Suprapubic skin (tissue), 4 donors: ENCODE measurements at regions not wholly inside any gene's neighbourhood (a gene's known extent, or its start where the extent isn't known, plus 50 kb on each side); places are given as distances from the start of the nearest gene placed in this dataset.

Experiments
- DNase-seq, 2 donors: peaks; one replicate each; pipeline ENCODE4 v3.0.0-alpha.2; 2019; ENCODE audit warnings: low spot score in 2 of 2
- H3K27ac ChIP-seq: fragments of 200-600 bp; sonication (generic); one replicate; pipeline ENCODE4 v1.5.1; 2019
- H3K27me3 ChIP-seq: fragments of 200-600 bp; sonication (generic); one replicate; pipeline ENCODE4 v1.5.1; 2019
- H3K36me3 ChIP-seq: fragments of 200-600 bp; sonication (generic); one replicate; pipeline ENCODE4 v1.5.1; 2019
- H3K4me1 ChIP-seq: fragments of 200-600 bp; sonication (generic); one replicate; pipeline ENCODE4 v1.5.1; 2019
- H3K4me3 ChIP-seq: fragments of 200-600 bp; sonication (generic); one replicate; pipeline ENCODE4 v1.5.1; 2019; ENCODE audit warnings: mild to moderate bottlenecking
- H3K9me3 ChIP-seq: fragments of 200-600 bp; sonication (generic); one replicate; pipeline ENCODE4 v1.5.1; 2019
- CTCF ChIP-seq, 2 donors: fragments of 200-600 bp in 1 of 2; fragments of 450-650 bp in 1 of 2; sonication (generic) in 1 of 2; IDR thresholded peaks; one replicate each; pipeline ENCODE4 v1.5.1; 2016 to 2019; ENCODE audit warnings: antibody characterized with exemption in 2 of 2, mild to moderate bottlenecking in 1 of 2, moderate library complexity in 1 of 2
- EP300 ChIP-seq: sonication (generic); formaldehyde crosslinking; IDR thresholded peaks from one replicate; pipeline ENCODE4 v1.6.1; 2017; ENCODE audit warnings: antibody characterized with exemption
- POLR2A ChIP-seq, 2 donors: fragments of 450-650 bp; IDR thresholded peaks; one replicate each; pipeline ENCODE4 v1.6.1; 2017; ENCODE audit warnings: antibody characterized with exemption in 2 of 2, mild to moderate bottlenecking in 2 of 2, moderate library complexity in 2 of 2
- POLR2AphosphoS5 ChIP-seq, 3 donors: sonication (generic); formaldehyde crosslinking; IDR thresholded peaks; one replicate each; pipeline ENCODE4 v1.6.1; 2017; ENCODE audit warnings: antibody characterized with exemption in 3 of 3
- WGBS: methylation state at CpG from one replicate; pipeline ENCODE4 v1.1.5; 2018; 5-methylcytosine and 5-hydroxymethylcytosine counted together

DNA sequence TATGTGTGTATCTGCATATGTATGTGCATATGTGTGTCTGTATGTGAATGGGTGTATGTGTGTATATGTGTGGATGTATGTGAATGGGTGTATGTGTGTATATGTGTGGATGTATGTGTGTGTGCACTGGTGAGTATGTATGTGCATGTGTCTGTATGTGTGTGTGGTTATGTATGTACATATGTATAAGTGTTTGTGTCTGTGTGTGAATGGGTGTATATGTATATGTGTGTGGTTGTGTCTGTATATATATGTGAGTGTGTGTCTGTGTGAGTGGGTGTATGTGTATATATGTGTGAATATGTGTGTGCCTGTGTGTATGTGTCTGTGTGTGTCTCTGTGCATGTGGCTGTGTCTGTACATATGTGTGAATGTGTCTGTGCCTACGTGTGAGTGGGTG lies 748.4 kb upstream of the HS6ST1 start:
- WGBS = 88% methylated on average over 1 of the region's 1 CpG
- Histone ChIP-seq H3K36me3 (no peaks in the 10 kb centered on the region), H3K9me3 (no peaks in the 10 kb centered on the region), H3K4me3 (no peak overlapping the region), H3K27ac (no peak overlapping the region), H3K4me1 (no peaks in the 10 kb centered on the region), H3K27me3 (no peaks in the 10 kb centered on the region)
- DNase-seq = no peak
- TF ChIP-seq CTCF (IDR thresholded peaks at IDR 0.05) (no peak), POLR2AphosphoS5 (IDR thresholded peaks at IDR 0.05) (no peak), POLR2A (IDR thresholded peaks at IDR 0.05) (no peak)

- no peak for DNase-seq
- TF ChIP-seq POLR2A (IDR thresholded peaks at IDR 0.05) (no peak), CTCF (IDR thresholded peaks at IDR 0.05) (no peak), EP300 (no peak), POLR2AphosphoS5 (IDR thresholded peaks at IDR 0.05) (no peak)
- Histone ChIP-seq H3K9me3 (no peaks in the 10 kb centered on the region), H3K27me3 (no peaks in the 10 kb centered on the region), H3K36me3 (no peaks in the 10 kb centered on the region), H3K27ac (no peak overlapping the region), H3K4me1 (no peaks in the 10 kb centered on the region), H3K4me3 (no peak overlapping the region)
- WGBS = 75% methylated on average over 3 of the region's 3 CpGs
These were observed 749.3 kb upstream of the HS6ST1 start for GRCh38 chr2:129067953-129068352.

DNA sequence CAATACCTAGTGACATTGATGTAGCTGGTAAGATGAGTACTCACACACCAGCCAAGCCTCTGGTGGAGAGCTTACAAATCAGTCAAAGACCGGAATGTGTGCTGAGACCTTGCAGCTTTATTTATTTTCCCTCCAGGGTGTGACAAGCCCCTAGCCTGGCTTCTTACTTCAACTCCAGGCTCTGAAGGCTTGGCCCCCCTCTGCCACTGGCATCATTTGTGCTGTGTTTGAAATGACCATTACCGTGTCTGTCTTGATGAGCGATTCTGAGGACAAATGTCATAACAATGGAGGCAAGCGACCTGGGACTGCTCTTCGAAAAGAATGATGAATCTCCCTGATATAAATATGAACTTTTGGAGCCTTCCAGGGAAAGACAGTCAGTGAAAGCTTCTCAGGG lies 749.9 kb upstream of the HS6ST1 start:
- H3K36me3 ChIP-seq = no peaks in the 10 kb centered on the region
- H3K9me3 ChIP-seq = no peaks in the 10 kb centered on the region
- H3K4me1 ChIP-seq = no peaks in the 10 kb centered on the region
- TF ChIP-seq POLR2A (IDR thresholded peaks at IDR 0.05) = no peak
- TF ChIP-seq EP300 = no peak
- TF ChIP-seq POLR2AphosphoS5 (IDR thresholded peaks at IDR 0.05) = no peak
- TF ChIP-seq CTCF (IDR thresholded peaks at IDR 0.05) = no peak
- no peak overlapping the region for H3K27ac ChIP-seq
- WGBS = 84% methylated on average over 5 of the region's 5 CpGs
- H3K27me3 ChIP-seq = no peaks in the 10 kb centered on the region
- H3K4me3 ChIP-seq = no peak overlapping the region
- no peak for DNase-seq

GRCh38 chr2:129069875-129070594 lies 751.4 kb upstream of the HS6ST1 start:
- H3K4me1 ChIP-seq = no peaks in the 10 kb centered on the region
- H3K4me3 ChIP-seq = no peak overlapping the region
- WGBS = 68% methylated on average over 12 of the region's 12 CpGs
- H3K9me3 ChIP-seq = no peaks in the 10 kb centered on the region
- no peak overlapping the region for H3K27ac ChIP-seq
- TF ChIP-seq CTCF (IDR thresholded peaks at IDR 0.05) (no peak), EP300 (no peak), POLR2AphosphoS5 (IDR thresholded peaks at IDR 0.05) (no peak), POLR2A (IDR thresholded peaks at IDR 0.05) (no peak)
- H3K27me3 ChIP-seq = no peaks in the 10 kb centered on the region
- no peak for DNase-seq
- H3K36me3 ChIP-seq = no peaks in the 10 kb centered on the region

DNA sequence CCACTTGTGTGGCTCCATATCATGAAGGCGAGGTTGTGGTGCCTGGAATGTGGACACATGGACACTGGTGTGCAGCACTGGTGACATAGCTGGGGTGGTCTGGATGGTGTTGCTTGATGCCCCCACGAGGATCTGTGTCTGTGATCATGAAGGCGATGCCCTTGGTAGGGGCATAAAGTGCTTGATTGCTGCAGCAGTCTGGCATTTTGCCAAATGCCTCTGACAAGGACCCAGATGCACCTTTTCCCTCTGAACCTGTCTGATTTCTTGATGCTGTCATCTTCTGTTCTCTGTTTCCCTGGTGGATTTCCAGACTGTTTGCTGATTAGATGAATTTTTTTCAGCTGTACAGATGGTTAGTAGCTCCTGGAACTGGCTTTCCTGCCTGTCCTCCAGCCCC lies 752.0 kb upstream of the HS6ST1 start:
- 85% methylated on average over 3 of the region's 3 CpGs for WGBS
- TF ChIP-seq POLR2AphosphoS5 (IDR thresholded peaks at IDR 0.05) (no peak), CTCF (IDR thresholded peaks at IDR 0.05) (no peak), POLR2A (IDR thresholded peaks at IDR 0.05) (no peak), EP300 (no peak)
- Histone ChIP-seq H3K4me3 (no peak overlapping the region), H3K36me3 (no peaks in the 10 kb centered on the region), H3K27me3 (no peaks in the 10 kb centered on the region), H3K9me3 (no peaks in the 10 kb centered on the region), H3K27ac (no peak overlapping the region), H3K4me1 (no peaks in the 10 kb centered on the region)
- DNase-seq = no peak
